ENCODE measurements at regions not wholly inside any gene's neighbourhood (a gene's known extent, or its start where the extent isn't known, plus 50 kb on each side); places are given as distances from the start of the nearest gene placed in this dataset.

- TF ChIP-seq, protein P1, sequence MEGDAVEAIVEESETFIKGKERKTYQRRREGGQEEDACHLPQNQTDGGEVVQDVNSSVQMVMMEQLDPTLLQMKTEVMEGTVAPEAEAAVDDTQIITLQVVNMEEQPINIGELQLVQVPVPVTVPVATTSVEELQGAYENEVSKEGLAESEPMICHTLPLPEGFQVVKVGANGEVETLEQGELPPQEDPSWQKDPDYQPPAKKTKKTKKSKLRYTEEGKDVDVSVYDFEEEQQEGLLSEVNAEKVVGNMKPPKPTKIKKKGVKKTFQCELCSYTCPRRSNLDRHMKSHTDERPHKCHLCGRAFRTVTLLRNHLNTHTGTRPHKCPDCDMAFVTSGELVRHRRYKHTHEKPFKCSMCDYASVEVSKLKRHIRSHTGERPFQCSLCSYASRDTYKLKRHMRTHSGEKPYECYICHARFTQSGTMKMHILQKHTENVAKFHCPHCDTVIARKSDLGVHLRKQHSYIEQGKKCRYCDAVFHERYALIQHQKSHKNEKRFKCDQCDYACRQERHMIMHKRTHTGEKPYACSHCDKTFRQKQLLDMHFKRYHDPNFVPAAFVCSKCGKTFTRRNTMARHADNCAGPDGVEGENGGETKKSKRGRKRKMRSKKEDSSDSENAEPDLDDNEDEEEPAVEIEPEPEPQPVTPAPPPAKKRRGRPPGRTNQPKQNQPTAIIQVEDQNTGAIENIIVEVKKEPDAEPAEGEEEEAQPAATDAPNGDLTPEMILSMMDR (conservative IDR thresholded peaks at IDR 0.05 in 1 of 2, IDR thresholded peaks at IDR 0.05 in 1 of 2; ENCODE audit: low read depth in 1 of 2, low read length in 2 of 2) = no peak
- TF ChIP-seq EZH2 (IDR thresholded peaks at IDR 0.05; ENCODE audit: low read length, missing control alignments) = no peak
These were observed 180.3 kb upstream of the FER start for GRCh38 chr5:108567429-108567828.

Measured in fibroblast of lung (primary cell).